ENCODE measurements at regions not wholly inside any gene's neighbourhood (a gene's known extent, or its start where the extent isn't known, plus 50 kb on each side); places are given as distances from the start of the nearest gene placed in this dataset.

DNA sequence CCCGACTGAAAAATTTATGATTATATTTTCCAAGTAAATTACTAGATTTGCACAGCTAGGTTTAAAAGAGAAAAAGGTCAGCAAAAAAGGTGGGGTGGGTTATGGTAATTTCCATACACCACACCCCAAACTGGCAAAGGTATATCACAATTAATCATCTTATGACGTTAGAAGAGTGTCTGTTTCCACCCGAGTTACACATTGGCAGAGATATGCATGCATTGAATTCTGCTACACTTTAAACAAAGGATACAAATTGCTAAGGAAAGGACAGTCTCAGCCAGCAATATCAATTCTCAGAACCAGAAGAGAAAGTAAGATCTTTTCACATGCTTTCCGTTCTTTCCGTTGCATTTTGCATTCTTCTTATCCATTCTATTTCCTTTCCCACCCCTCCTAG is 843.3 kb downstream of the GATA3 start:
- TF ChIP-seq EHF (CRISPR knock-in tag; IDR thresholded peaks at IDR 0.05) = no peak
- TF ChIP-seq, protein P1, sequence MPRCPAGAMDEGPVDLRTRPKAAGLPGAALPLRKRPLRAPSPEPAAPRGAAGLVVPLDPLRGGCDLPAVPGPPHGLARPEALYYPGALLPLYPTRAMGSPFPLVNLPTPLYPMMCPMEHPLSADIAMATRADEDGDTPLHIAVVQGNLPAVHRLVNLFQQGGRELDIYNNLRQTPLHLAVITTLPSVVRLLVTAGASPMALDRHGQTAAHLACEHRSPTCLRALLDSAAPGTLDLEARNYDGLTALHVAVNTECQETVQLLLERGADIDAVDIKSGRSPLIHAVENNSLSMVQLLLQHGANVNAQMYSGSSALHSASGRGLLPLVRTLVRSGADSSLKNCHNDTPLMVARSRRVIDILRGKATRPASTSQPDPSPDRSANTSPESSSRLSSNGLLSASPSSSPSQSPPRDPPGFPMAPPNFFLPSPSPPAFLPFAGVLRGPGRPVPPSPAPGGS (IDR thresholded peaks at IDR 0.05) = no peak
- no peak for TF ChIP-seq JUN (IDR thresholded peaks at IDR 0.05)
- no peak for TF ChIP-seq EHMT2 (IDR thresholded peaks at IDR 0.05; ENCODE audit: low read depth)
- 54% methylated on average over 5 of the region's 5 CpGs for WGBS (ENCODE audit: missing lambda C conversion rate)
- Histone ChIP-seq H3K4me1 (no peaks in the 10 kb centered on the region), H3K4me2 (no peak overlapping the region), H3K27ac (no peak overlapping the region), H3K9me3 (no peaks in the 10 kb centered on the region), H3K4me3 (no peak overlapping the region)
- FAIRE-seq (no peak), DNase-seq (ENCODE audit: low read depth in 1 of 2, low spot score in 1 of 2) (no peak), ATAC-seq (no peak)
- POLR2A ChIA-PET = no interaction called here
- CTCF ChIA-PET = no interaction called here

DNA sequence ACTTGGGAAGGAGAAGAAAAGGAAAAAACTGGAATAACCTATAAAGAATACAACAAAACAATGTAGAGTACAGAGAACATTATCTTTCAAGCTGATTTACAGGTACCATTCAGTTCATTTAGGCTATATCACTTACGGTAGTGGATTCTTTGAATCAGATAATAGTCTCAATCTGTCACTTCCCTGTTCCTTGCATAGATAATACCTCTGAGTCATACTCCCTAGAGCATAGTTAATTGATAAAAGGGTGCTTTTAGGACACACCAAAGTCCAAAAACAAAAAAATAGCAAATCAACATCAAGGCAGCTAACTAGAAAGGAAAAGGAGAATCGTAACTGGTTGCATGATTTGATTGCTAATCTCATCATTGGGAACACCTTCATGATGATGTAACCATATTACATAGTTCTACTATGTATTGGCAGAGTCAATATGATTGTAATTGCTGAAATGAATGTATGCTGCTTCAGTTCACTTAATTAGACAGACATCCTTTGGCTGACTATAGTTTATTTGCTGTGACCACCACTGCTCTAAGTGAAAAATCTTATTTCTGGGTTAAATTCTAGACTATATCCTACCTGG is 844.4 kb downstream of the GATA3 start:
- 49% methylated on average over 2 of the region's 2 CpGs for WGBS (ENCODE audit: missing lambda C conversion rate)

DNA sequence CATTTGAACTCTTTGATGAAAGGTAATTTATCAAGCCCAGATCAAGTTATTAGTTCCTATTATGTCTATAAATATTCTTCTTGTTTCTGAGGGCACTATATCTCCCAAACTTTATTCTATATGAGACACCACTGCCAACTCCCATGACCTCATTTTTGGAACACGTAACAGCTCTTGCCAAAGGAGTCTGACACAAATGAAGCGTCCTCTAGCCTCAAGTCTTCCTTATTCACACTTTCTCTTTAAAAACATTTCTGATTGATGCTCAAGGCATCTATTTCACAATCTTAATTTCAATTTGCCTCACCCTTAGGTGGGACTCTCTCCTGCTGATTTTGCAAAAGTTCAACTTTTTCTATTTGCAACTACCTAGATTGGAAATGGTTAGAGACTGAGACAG is 848.4 kb downstream of the GATA3 start:
- 40% methylated on average over 2 of the region's 2 CpGs for WGBS (ENCODE audit: missing lambda C conversion rate)
- no peaks in the 10 kb centered on the region for H3K4me1 ChIP-seq
- no peak overlapping the region for H3K4me2 ChIP-seq
- DNase-seq (ENCODE audit: low read depth in 1 of 2, low spot score in 1 of 2) (no peak), FAIRE-seq (no peak), ATAC-seq (no peak)
- no peak overlapping the region for H3K27ac ChIP-seq
- POLR2A ChIA-PET = no interaction called here
- H3K4me3 ChIP-seq = no peak overlapping the region
- H3K9me3 ChIP-seq = no peaks in the 10 kb centered on the region
- TF ChIP-seq HDAC2 (IDR thresholded peaks at IDR 0.05) = no peak
- no peak for TF ChIP-seq HOXB13 (CRISPR knock-in tag; IDR thresholded peaks at IDR 0.05; ENCODE audit: low read depth)
- no peak for TF ChIP-seq ESRRA (IDR thresholded peaks at IDR 0.05; ENCODE audit: borderline replicate concordance, low read length)
- no peak for TF ChIP-seq CBX2 (IDR thresholded peaks at IDR 0.05; ENCODE audit: borderline replicate concordance, low read depth)
- TF ChIP-seq, protein P2, sequence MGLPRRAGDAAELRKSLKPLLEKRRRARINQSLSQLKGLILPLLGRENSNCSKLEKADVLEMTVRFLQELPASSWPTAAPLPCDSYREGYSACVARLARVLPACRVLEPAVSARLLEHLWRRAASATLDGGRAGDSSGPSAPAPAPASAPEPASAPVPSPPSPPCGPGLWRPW (IDR thresholded peaks at IDR 0.05) = no peak
- no peak for TF ChIP-seq CEBPB (IDR thresholded peaks at IDR 0.05)
- no peak for TF ChIP-seq ZNF302 (CRISPR knock-in tag; IDR thresholded peaks at IDR 0.05)
- CTCF ChIA-PET = no interaction called here

More for the DNA sequence above, 844.4 kb downstream of the GATA3 start:
- ATAC-seq = no peak
- H3K4me2 ChIP-seq = no peak overlapping the region
- H3K4me3 ChIP-seq = no peak overlapping the region
- no peak for TF ChIP-seq GATA3 (IDR thresholded peaks at IDR 0.05; ENCODE audit: borderline replicate concordance)
- no peak for TF ChIP-seq JUN (IDR thresholded peaks at IDR 0.05)
- TF ChIP-seq FOXS1 (CRISPR knock-in tag; IDR thresholded peaks at IDR 0.05) = no peak
- TF ChIP-seq JUNB (IDR thresholded peaks at IDR 0.05) = no peak
- no peak for TF ChIP-seq ZC3H11A (IDR thresholded peaks at IDR 0.05)
- no peaks in the 10 kb centered on the region for H3K4me1 ChIP-seq
- DNase-seq (ENCODE audit: low read depth in 1 of 2, low spot score in 1 of 2) = no peak
- ChIA-PET POLR2A (no interaction called here), CTCF (no interaction called here)
- H3K27ac ChIP-seq = no peak overlapping the region
- H3K9me3 ChIP-seq = no peaks in the 10 kb centered on the region
- no peak for FAIRE-seq

DNA sequence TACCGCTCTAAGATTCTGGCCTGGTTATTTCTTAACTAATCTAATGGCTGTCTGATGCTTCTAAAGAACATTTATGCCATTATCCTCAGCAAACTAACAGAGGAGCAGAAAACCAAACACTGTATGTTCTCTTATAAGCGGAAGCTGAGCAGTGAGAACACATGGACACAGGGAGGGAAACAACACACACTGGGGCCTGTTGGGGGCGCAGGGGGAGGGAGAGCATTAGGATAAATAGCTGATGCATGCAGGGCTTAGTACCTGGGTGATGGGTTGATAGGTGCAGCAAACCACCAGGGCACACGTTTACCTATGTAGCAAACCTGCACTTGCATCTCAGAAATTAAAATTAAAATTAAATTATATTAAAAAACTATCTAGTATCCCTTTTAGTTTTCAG is 853.5 kb downstream of the GATA3 start:
- 35% methylated on average over 4 of the region's 4 CpGs for WGBS (ENCODE audit: missing lambda C conversion rate)
- Histone ChIP-seq H3K4me1 (no peaks in the 10 kb centered on the region), H3K27ac (no peak overlapping the region), H3K4me2 (no peak overlapping the region), H3K9me3 (no peaks in the 10 kb centered on the region), H3K4me3 (no peak overlapping the region)
- FAIRE-seq = no peak
- ATAC-seq = no peak
- DNase-seq (ENCODE audit: low read depth in 1 of 2, low spot score in 1 of 2) = no peak
- CTCF ChIA-PET = no interaction called here
- POLR2A ChIA-PET = no interaction called here
- no peak for TF ChIP-seq NR3C1 (IDR thresholded peaks at IDR 0.05)
- no peak for TF ChIP-seq NPAS2 (CRISPR knock-in tag; IDR thresholded peaks at IDR 0.05; ENCODE audit: borderline replicate concordance)
- no peak for TF ChIP-seq ZC3H11A (IDR thresholded peaks at IDR 0.05)
- no peak for TF ChIP-seq CBX8 (IDR thresholded peaks at IDR 0.05)
- TF ChIP-seq, protein P2 (IDR thresholded peaks at IDR 0.05) = no peak
- no peak for TF ChIP-seq NFE2L2 (conservative IDR thresholded peaks at IDR 0.05; ENCODE audit: low read length)
- no peak for TF ChIP-seq MAFK (IDR thresholded peaks at IDR 0.05; ENCODE audit: partially characterized antibody)
- no peak for TF ChIP-seq RNF2 (IDR thresholded peaks at IDR 0.05; ENCODE audit: borderline replicate concordance, low read depth)
